GM19351 (cell line): ENCODE measurements at regions not wholly inside any gene's neighbourhood (a gene's known extent, or its start where the extent isn't known, plus 50 kb on each side); places are given as distances from the start of the nearest gene placed in this dataset.

Experiments
- ATAC-seq: cut with Tn5 transposase; IDR thresholded peaks from one replicate; pipeline ENCODE4 v1.9.1; 2021; ENCODE audit warnings: mild to moderate bottlenecking, moderate library complexity; ENCODE audit not compliant: unreplicated experiment

DNA sequence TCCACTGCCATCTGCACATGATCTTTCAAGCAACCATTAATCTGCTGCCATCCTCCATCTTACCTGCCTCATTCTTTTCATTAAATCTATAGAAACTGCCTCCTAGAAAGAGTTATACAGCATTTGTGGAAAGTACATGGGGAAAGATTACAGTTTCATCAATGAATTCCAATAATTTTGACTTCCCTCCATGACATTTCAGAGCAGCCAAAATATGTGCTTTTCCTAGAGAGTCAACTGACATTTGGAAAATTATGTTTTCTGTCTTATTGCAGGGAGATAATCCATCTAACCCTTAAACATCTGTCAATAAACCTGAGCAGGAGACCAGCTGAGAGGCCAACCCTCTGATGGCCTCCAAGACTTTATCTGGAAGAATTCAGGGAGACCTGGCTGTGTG lies 147.0 kb upstream of the CDH5 start:
- no peak for ATAC-seq

DNA sequence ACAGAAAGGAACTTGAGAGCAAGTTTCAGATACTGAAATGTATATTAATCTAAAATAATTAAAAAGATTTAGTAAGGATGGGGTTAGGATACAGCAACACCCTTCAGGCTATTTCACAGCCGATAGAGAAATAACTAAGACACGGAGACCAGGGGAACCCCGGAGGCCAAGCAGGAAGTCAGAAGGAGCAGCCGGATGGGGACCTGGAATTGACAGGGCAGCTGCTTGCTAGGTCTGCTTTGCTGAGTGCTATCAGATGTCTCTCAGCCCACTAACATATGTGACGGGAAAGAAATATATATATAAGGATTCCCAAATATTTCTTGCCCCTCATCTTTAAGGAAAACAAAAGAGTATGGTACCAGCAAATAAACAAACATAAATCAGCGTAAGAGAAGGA lies 154.1 kb upstream of the CDH5 start:
- ATAC-seq: no peak

DNA sequence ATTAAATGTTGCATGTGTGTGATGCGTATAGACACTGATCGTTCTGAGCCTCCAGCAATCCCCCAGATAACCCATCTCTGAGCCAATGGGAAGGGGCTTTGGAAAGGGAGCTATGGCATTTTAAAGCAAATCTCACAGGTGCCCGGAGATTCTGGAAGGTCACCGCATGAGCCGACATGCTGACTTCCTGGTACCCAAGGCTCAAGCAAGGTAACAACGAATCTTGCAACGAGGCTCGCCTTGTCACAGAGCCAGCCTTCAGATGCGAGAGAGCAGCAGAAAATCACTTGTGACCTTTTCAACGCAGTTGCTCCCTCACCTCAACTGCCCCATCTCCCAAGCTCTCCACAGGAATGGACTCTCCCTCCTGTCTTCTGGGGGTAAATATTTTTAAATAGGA lies 154.8 kb upstream of the CDH5 start:
- no peak for ATAC-seq

DNA sequence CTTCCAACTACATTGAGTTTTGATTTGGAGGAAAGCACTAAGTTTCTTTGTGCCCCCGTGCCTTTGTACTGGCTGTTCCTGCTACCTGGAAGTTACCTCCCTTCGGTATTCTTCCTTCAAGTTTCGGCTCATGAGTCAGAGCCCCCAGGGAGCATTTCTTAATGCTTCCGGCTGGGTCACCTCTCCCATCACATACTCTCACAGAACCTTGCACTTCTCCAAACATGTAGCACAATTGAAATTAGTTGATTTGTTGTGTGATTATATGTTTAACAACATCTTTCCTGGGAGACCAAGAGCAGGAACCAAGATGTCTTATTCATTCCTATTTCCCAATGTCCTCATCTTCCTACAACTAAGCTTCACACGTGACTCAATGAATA lies 158.6 kb upstream of the CDH5 start:
- ATAC-seq: no peak

DNA sequence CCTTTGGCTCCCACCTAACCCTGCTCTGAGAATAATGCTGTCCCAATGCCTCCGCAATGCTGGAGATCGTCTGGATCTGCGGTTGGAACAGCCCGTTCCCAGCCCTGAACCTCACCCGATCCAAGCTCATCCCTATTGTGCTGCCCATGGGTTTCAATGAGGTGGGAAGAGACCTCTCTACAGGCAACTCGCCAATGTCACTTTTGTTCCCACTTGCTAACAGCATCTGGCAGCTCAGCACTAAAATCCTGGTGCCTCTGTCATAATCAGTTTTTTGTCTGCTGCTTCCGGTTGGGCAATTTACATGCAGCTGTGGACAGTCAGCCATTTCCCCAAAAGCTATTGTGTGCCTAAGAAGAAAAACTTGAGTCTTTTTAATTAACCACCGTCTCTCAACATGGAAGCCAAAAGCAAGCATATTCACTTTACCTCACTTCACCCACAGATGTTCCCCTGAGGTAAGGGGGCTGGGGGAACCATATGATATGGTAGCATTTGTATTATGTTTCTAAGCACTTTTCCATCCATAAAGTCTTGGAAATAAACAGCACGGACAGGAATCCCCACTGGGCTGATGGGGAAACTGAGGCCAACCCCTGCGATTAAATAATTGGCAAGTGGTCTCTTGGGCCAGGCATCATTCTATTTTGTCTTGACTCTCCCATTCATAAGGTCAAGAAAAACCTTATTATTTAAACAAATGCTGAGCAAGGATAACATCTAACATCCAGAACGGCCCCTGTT lies 159.2 kb upstream of the CDH5 start:
- no peak for ATAC-seq

DNA sequence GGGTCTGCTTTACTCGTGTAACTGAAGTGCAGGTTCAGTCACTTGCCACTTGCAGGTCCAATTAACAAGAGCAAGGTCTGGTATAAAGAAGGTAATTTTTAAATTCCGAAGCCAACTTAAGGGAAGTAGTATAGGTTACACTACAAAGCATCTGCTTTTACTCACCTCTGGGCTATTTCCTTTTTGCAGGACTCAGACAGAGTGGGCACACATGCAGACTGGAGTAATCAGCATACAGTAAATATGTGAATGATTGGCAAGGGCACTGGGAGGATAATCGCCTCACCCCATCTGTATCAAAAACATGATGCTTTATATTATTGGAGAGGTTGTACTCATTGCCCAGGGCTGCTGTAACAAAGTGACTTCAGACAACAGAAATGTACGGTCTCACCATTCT lies 160.1 kb upstream of the CDH5 start:
- ATAC-seq: no peak

DNA sequence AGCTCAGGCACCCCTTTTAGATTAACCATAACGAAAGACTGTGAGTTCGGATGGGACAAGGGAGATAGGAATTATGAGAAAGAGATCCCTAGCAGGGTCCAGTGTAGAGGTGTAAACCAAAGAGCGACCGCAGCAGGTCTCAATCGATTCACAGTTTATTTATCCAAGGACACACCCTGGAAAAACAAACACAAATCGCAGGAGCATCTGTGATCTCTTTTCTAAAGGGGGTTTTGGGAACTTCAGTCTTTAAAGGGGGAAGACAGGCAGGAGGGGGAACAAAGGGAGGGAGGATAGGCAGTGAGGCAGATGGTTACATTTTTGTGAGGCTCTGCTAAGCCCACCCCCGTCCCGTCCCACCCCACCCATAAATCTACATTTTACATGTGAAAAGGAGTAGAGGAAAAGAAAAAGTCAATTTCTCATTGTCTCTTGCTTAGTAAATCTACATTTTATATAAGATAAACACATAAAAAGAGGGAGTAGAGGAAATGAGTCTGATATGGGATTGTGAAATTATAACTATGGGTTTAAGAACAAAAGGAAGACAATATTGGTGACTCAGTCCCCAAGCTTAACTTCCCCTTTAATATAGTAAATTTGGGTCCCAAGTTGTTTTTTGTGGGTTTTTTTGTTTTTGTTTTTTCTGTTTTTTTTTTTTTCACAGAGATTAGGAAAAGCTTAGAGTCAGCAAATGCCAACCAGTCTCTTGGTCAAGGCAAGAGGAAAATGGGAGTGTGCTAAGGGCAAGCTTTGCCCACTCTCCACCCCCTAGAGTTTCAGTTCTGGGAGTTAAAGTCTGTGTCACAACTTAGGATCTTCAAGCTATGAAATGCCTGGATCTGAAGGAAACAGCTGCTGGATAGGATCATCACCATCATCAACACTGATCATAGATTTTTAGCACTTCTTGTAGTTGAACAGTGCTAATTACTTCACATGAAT lies 160.9 kb upstream of the CDH5 start:
- ATAC-seq: no peak

DNA sequence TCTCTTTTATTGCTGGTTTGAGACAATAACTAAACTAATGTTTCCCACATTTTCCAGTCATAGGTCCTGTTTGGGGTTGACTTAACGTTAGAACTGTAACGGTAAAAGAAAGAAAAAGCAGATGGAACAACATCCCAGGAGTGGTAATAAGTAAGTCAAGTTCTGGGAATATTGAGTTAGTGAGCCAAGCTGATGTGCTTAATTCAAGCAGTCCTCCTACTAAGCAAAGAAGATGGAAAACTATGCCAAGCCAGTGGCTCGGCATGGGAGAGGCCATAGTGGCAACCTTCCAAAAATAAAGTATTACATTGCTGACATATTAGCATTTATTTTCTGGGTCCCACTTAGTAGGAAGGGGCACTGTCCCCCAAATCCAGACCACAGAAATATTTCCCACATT lies 161.7 kb upstream of the CDH5 start:
- ATAC-seq: no peak

DNA sequence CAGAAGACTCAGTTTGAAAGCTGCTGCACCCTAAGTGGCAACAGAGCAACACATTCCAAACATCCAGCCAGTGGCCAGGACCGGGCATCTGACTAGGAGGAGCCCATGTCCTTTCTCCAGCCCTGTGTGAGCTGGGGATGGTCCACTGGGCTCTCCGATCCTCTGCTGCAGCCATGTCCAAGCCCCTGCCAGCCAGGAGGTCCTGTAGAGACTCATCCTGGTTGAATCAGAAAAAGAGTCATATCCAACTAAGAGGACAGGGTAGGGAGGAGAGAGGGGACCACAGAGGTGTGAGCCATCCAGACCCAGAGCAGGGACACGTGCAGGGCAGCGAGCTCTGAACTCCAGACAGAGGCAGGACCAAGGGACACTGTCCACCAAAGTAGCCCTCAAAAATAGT lies 163.0 kb upstream of the CDH5 start:
- ATAC-seq: no peak

DNA sequence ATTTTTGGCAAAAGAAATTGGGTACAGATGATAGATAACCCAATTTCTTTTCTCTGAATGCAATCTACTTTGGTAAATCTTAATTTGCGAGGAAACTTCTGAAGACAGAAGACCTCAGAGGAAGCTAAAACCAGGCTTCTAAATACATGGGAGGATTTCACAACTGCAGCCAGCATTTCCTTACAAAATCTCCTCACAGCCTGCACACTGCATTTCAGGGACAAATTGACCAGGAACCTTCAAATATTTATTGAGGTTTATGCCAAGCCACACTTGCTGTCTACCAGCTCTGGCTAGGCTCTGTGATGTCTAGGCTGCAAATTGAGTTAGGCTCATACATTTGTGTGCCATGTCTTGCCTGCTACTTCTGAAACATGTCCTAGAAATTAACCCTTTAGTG lies 167.3 kb upstream of the CDH5 start:
- ATAC-seq: no peak

DNA sequence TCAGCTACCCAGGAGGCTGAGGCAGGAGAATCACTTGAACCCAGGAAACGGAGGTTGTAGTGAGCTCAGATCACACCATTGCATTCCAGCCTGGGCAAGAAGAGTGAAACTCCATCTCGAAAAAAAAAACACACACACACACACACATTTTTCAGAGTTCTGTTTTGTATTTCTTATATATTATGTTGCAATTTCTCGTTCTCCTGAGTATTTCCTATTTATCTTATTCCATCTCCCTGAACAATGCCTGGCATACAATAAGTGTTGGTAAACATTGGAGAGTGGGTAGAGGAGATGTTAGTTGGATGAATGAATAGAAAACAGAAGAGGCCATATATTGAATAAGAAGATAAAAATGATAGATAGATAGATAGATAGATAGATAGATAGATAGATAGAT lies 167.8 kb upstream of the CDH5 start:
- no peak for ATAC-seq

DNA sequence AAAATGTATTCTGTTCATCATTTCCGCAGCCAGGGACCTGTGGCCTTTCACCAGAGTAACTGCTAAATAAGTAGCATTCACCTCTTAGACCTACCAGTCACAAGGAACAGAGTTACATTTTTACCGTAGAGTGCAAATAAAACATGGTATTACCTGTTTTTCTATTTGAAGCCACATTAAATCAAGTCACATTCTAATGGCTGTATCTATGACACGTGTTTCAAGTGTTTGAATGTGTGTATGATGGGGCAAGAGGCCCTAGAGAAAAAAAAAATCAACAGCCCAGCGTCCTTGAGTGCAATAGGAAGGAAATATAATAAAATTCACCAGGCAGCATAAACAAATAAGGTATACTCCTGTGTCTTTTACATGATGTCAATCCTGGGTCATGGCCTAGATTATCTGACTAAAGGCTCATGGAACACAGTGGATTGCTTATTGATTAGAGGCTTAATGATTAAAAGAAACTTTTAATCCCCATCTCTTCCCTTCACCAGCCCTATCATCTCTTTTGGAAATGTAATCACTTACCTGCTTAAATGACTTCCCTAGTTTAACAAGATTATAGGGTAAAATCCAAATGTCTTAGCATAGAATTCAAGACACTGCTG lies 168.7 kb upstream of the CDH5 start:
- no peak for ATAC-seq

DNA sequence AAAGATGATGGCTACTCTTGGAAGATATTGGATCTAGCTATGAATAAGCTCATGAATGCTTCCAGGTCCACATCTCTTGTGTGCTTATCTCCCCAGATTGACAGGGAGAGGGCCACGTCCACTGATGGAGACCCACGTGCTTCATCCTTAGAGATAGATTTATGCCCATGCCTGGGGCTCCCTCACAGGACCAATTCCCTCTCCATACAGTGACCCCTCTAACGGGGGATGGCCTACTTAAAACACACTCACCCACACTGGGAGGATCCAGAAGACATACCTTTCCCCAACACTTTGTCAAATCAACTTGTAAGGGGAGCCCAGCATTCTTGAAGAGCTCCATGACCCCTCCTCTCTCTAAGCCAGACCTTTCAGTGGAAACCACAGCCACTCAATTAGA lies 169.7 kb upstream of the CDH5 start:
- no peak for ATAC-seq

DNA sequence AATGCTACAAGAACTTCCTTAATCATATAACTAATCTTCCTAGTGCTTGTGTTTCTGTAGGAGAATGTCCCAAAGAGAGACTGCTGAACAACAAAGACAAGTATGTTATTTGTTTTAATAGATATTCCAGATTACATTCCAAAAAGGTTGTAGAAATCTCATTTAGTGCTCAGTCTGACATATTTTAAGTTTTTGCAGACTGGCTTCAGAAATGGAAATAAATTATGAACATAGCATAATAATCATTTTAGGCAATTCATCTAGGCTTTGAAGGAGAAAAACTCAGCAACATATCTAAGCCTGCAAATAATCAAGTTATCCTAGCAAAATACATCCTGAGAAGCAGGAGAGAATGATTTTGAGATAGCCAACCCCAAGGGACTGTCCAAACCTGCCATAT lies 171.6 kb upstream of the CDH5 start:
- no peak for ATAC-seq

DNA sequence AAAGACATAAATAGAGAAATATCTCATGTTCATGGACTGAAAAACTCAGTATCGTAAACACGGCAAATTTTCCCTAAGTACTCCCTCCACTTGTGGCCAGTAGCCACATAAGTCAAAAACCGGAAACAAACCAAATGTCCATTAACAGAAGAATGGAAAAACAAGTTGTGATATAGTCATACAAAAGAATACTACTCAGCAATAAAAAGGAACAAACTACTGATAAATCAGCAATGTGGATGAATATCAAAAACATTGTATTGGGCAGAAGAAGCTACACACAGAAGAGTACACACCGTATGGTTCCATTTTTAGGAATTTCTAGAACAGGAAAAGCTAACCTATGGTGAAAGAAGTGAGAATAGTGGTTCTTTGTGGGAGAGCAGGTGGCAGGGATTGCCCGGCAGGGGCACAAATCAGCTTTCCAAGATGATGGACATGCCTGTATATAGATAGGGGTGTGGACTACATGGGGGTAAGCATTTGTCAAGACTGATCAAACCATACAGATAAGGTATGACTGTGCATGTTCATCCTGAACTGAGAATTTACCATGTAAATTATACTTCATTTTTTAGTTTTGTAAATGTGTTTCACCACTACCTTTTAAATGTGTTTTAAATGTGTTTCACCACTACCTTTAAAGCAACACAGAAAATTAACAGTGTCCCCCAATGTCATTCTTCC lies 172.8 kb upstream of the CDH5 start:
- ATAC-seq: no peak

DNA sequence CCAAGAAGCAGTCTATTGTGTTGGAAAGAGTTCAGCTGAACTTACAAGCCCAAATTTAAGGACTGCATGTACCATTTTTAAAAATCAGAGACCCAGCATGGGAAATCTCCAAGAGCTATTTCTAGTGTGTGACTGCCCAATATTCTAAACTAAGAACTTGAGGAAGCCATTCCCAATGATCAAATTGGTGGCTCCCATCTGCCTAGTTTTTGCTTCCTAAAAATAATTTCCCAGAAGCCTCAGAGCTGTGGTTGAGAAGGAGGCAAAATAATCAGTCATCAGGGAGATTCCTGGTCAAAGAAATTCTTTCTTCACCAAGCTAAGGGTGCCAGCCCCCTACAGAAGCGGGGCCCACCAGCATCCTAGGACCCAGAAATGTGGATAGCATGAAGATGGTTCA lies 176.1 kb upstream of the CDH5 start:
- no peak for ATAC-seq

DNA sequence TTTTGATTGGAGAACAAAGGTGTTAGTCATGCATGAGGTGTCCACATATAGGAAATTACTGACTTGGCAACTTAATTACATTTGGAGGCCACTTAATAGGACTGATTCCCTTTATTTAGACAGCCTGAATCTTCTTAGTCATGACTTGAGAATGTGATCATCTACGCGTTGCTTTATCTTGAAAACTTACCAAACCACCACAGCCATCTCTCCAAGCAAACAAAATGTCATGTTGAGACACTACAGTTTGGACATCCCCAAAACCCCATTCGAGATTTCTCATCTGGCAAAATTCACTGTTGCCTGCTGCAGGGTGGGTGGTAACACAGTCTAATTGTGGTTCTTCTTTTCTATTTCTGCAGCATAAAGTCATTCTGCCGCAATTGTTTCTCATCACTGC lies 176.5 kb upstream of the CDH5 start:
- ATAC-seq: no peak

DNA sequence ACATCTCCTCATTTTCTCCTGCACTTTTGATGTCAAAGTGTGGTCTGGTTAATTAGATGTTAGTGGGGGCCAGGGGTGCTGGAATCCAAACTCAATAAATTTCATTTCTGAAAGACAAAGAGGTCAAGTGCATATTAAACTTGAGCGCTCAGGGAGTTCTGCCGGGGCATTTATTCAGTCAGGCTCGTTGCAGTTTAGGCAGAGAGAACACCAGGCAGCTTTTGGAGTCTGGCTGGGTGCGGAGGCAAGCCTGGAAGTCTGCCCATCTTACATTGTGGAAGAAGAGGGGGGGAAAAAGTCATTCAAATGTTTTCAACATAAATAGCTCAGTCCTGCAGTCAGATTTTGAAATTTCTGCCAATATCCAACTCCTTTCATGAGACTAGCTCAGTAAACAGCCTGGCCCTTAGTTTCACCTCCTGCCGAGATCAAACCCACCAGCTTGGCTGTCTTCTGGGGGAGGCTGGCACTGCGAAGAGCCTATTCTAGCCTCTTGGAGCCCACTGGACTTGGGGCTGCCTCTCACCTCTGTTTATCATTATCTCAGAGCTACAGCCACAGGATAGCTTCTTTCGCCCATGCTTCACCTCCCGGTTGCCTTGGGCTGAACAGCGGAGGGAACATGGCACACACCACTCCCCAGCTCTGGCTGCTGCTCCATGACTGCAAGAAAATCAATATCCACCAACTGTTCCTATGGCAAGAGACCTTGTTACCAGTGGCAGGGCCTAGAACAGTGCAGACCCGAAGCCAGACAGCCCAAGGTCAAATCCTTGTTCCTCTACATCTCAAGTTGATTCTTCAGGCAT lies 177.4 kb upstream of the CDH5 start:
- no peak for ATAC-seq

DNA sequence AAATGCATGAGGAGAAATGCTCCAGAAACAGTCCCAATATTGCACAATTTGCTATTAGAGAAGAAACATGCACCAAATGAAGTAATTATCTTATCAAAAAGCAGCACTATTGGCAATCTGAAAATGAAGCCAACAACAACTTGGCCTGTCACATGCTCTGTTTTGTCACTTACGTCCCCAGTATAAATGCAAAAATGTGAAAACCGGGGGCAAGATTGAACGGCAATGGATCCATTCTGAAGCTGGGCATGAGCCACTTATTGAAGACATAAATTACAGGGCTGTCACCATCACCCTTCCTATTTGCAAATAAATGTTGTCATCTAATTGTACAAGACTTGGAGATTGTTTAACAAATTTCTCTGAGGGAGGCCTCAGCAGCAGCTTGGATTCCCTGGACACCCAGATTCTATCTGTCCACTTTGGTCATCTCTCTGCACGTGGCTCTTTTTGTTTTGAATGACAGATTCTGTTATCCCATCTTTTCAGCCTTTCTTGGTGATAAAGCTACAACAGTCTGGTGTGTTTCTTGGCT lies 180.2 kb upstream of the CDH5 start:
- no peak for ATAC-seq

DNA sequence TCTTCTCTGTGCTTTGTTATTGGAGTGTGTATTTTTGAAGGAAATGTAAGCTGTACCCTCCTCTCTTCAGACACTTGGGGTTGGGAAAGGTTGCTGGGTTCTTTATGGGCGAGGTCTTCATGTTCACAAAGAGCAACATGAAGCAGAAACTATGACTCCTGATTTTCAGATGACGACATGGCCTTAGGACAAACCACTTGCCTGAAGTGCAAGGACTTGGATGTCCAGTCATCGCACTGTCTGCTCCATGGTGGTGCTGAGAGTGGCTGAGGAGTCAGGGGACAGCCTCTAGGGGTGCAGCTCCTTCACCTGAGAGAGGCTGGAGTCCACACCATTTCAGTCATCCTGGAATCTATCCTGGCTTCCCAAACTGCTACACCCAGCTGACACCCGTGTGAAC lies 183.9 kb upstream of the CDH5 start:
- no peak for ATAC-seq
